Neural cell (in vitro differentiated cells): ENCODE measurements at regions not wholly inside any gene's neighbourhood (a gene's known extent, or its start where the extent isn't known, plus 50 kb on each side); places are given as distances from the start of the nearest gene placed in this dataset.

Experiments used
- H2AFZ ChIP-seq: fragments of 200-600, 300-800 bp; sonication (generic), shearing (Covaris generic); 2 replicates; pipeline ENCODE4 v1.6.0; 2014; ENCODE audit warnings: low read depth, mild to moderate bottlenecking, antibody characterized with exemption, low read length, moderate library complexity
- H3F3A ChIP-seq: fragments of 200-600 bp; shearing (Covaris generic); 2 replicates; pipeline ENCODE4 v1.6.1; 2016; ENCODE audit warnings: mild to moderate bottlenecking, moderate library complexity, mixed read lengths, antibody characterized with exemption, low read length; ENCODE audit not compliant: insufficient read depth, poor library complexity, severe bottlenecking
- H3K27ac ChIP-seq: fragments of 200-600, 300-800 bp; sonication (generic), shearing (Covaris generic); 2 replicates; pipeline ENCODE4 v1.5.1; 2014; ENCODE audit warnings: mild to moderate bottlenecking, low read length, moderate library complexity
- H3K27me3 ChIP-seq: fragments of 300-800, 200-600 bp; sonication (generic), shearing (Covaris generic); 2 replicates; pipeline ENCODE4 v1.6.0; 2014; ENCODE audit warnings: mild to moderate bottlenecking, low read depth, low read length, moderate library complexity; ENCODE audit not compliant: insufficient read depth
- H3K36me3 ChIP-seq: fragments of 300-800, 200-600 bp; sonication (generic), shearing (Covaris generic); 2 replicates; pipeline ENCODE4 v1.5.1; 2014; ENCODE audit warnings: mild to moderate bottlenecking, antibody characterized with exemption, low read length, moderate library complexity; ENCODE audit not compliant: insufficient read depth
- H3K4me2 ChIP-seq: fragments of 300-800, 200-600 bp; sonication (generic), shearing (Covaris generic); 2 replicates; pipeline ENCODE4 v1.6.0; 2014; ENCODE audit warnings: mild to moderate bottlenecking, low read length
- H3K4me3 ChIP-seq: fragments of 300-800, 200-600 bp; sonication (generic), shearing (Covaris generic); 2 replicates; pipeline ENCODE4 v1.5.1; 2014; ENCODE audit warnings: mild to moderate bottlenecking, low read length, moderate library complexity
- H3K79me2 ChIP-seq: fragments of 200-600 bp; shearing (Covaris generic); replicated peaks from 2 replicates; pipeline ENCODE4 v1.6.0; 2014; ENCODE audit warnings: mild to moderate bottlenecking, low read length, moderate library complexity; ENCODE audit not compliant: insufficient read depth
- H3K9ac ChIP-seq: fragments of 300-800, 200-600 bp; sonication (generic), shearing (Covaris generic); 2 replicates; pipeline ENCODE4 v1.6.1; 2016; ENCODE audit warnings: mild to moderate bottlenecking, low read length, mixed read lengths
- H3K9me2 ChIP-seq: fragments of 200-600 bp; shearing (Covaris generic); 2 replicates; pipeline ENCODE4 v1.6.1; 2016; ENCODE audit warnings: mild to moderate bottlenecking, low read length, mixed read lengths; ENCODE audit not compliant: insufficient read depth
- H3K9me3 ChIP-seq: fragments of 200-600, 300-800 bp; sonication (generic), shearing (Covaris generic); 2 replicates; pipeline ENCODE4 v1.6.1; 2016; ENCODE audit warnings: mild to moderate bottlenecking, mixed run types, low read length, moderate library complexity, mixed read lengths
- H4K20me1 ChIP-seq: fragments of 200-600 bp; shearing (Covaris generic); 2 replicates; pipeline ENCODE4 v1.6.1; 2016; ENCODE audit warnings: mild to moderate bottlenecking, mixed run types; ENCODE audit not compliant: insufficient read depth
- EP300 ChIP-seq: fragments of 450-650 bp; conservative IDR thresholded peaks from 2 replicates; pipeline ENCODE4 v1.6.1; 2014; ENCODE audit warnings: antibody characterized with exemption, mild to moderate bottlenecking, moderate library complexity; ENCODE audit not compliant: poor library complexity, severe bottlenecking
- EZH2 ChIP-seq: fragments of 200-600, 300-800 bp; shearing (Covaris generic), sonication (generic); IDR thresholded peaks from 2 replicates; pipeline ENCODE4 v1.6.1; 2014; ENCODE audit warnings: antibody characterized with exemption, low read length, borderline replicate concordance, mild to moderate bottlenecking; ENCODE audit not compliant: insufficient read depth, poor library complexity, severe bottlenecking
- MXI1 ChIP-seq: fragments of 450-650 bp; conservative IDR thresholded peaks from 2 replicates; pipeline ENCODE4 v1.6.1; 2014; ENCODE audit warnings: antibody characterized with exemption, mild to moderate bottlenecking; ENCODE audit not compliant: poor library complexity, severe bottlenecking
- POLR2AphosphoS5 ChIP-seq: IDR thresholded peaks from 2 replicates; pipeline ENCODE4 v1.6.1; 2012
- RAD21 ChIP-seq: fragments of 450-650 bp; conservative IDR thresholded peaks from 2 replicates; pipeline ENCODE4 v1.6.1; 2014; ENCODE audit warnings: antibody characterized with exemption, mild to moderate bottlenecking, moderate library complexity
- SMC3 ChIP-seq: fragments of 450-650 bp; conservative IDR thresholded peaks from 2 replicates; pipeline ENCODE4 v1.6.1; 2014; ENCODE audit warnings: antibody characterized with exemption, mild to moderate bottlenecking, moderate library complexity; ENCODE audit not compliant: poor library complexity
- TAF1 ChIP-seq: IDR thresholded peaks from 2 replicates; pipeline ENCODE4 v1.6.1; 2012; ENCODE audit warnings: low read depth
- TF ChIP-seq, protein P1 (sequence below): fragments of 450-650 bp; IDR thresholded peaks from 2 replicates; pipeline ENCODE4 v1.5.1; 2014; ENCODE audit warnings: antibody characterized with exemption, mild to moderate bottlenecking, moderate library complexity; ENCODE audit not compliant: poor library complexity, severe bottlenecking
- TF ChIP-seq, protein P2 (sequence below): IDR thresholded peaks from 2 replicates; pipeline ENCODE4 v1.6.1; 2012; ENCODE audit warnings: borderline replicate concordance

DNA sequence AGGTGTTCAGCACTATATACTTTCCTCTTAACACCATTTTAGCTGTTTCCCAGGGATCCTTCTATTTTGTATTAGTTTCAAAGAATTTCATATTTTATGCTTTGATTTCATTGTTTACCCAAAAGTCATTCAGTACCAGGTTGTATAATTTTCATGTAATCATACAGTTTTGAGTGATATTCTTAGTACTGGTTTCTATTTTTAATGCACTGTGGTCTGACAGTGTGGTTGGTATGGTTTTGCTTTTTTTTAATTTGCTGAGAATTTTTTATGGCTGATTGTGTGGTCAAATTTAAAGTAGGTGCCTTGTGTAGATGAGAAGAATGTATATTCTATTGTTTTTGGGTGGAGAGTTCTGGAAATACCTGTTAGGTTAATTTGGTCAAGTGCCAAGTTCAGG lies 323.4 kb upstream of the EPHA6 start:
- Histone ChIP-seq H3K9me2 (no peaks in the 10 kb centered on the region), H3K4me2 (no peak overlapping the region), H3K27me3 (no peaks in the 10 kb centered on the region), H2AFZ (no peak overlapping the region), H3F3A (no peaks in the 10 kb centered on the region), H4K20me1 (no peaks in the 10 kb centered on the region), H3K36me3 (no peaks in the 10 kb centered on the region), H3K27ac (no peak overlapping the region), H3K9me3 (no peaks in the 10 kb centered on the region), H3K9ac (no peak overlapping the region), H3K4me3 (no peak overlapping the region), H3K79me2 (no peaks in the 10 kb centered on the region)
- TF ChIP-seq, protein P1, sequence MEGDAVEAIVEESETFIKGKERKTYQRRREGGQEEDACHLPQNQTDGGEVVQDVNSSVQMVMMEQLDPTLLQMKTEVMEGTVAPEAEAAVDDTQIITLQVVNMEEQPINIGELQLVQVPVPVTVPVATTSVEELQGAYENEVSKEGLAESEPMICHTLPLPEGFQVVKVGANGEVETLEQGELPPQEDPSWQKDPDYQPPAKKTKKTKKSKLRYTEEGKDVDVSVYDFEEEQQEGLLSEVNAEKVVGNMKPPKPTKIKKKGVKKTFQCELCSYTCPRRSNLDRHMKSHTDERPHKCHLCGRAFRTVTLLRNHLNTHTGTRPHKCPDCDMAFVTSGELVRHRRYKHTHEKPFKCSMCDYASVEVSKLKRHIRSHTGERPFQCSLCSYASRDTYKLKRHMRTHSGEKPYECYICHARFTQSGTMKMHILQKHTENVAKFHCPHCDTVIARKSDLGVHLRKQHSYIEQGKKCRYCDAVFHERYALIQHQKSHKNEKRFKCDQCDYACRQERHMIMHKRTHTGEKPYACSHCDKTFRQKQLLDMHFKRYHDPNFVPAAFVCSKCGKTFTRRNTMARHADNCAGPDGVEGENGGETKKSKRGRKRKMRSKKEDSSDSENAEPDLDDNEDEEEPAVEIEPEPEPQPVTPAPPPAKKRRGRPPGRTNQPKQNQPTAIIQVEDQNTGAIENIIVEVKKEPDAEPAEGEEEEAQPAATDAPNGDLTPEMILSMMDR, result no peak
- TF ChIP-seq, protein P2, sequence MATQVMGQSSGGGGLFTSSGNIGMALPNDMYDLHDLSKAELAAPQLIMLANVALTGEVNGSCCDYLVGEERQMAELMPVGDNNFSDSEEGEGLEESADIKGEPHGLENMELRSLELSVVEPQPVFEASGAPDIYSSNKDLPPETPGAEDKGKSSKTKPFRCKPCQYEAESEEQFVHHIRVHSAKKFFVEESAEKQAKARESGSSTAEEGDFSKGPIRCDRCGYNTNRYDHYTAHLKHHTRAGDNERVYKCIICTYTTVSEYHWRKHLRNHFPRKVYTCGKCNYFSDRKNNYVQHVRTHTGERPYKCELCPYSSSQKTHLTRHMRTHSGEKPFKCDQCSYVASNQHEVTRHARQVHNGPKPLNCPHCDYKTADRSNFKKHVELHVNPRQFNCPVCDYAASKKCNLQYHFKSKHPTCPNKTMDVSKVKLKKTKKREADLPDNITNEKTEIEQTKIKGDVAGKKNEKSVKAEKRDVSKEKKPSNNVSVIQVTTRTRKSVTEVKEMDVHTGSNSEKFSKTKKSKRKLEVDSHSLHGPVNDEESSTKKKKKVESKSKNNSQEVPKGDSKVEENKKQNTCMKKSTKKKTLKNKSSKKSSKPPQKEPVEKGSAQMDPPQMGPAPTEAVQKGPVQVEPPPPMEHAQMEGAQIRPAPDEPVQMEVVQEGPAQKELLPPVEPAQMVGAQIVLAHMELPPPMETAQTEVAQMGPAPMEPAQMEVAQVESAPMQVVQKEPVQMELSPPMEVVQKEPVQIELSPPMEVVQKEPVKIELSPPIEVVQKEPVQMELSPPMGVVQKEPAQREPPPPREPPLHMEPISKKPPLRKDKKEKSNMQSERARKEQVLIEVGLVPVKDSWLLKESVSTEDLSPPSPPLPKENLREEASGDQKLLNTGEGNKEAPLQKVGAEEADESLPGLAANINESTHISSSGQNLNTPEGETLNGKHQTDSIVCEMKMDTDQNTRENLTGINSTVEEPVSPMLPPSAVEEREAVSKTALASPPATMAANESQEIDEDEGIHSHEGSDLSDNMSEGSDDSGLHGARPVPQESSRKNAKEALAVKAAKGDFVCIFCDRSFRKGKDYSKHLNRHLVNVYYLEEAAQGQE, result no peak
- TF ChIP-seq MXI1, result no peak
- TF ChIP-seq POLR2AphosphoS5, result no peak
- no peak for TF ChIP-seq SMC3
- no peak for TF ChIP-seq EP300
- no peak for TF ChIP-seq TAF1
- no peak for TF ChIP-seq EZH2
- no peak for TF ChIP-seq RAD21

DNA sequence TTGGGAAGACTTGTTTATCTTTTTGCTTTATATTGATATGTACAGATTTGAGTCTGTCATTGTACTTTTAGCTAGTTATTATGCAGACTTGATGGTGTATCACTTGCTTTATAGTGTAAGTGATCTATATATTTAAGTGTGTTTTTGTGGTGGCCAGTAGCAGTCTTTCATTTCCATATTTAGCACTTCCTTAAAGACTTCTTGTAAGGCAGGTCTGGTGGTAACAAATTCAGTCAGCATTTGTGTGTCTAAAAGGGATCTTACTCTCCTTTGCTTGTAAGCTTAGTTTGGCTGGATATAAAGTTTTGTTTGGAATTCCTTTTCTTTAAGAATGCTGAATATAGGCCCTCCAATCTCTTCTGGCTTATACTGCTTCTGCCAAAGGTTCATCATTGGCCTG lies 322.5 kb upstream of the EPHA6 start:
- Histone ChIP-seq H4K20me1 (no peaks in the 10 kb centered on the region), H3K4me2 (no peak overlapping the region), H3K9me3 (no peaks in the 10 kb centered on the region), H3K27ac (no peak overlapping the region), H3K79me2 (no peaks in the 10 kb centered on the region), H3K9me2 (no peaks in the 10 kb centered on the region), H3K27me3 (no peaks in the 10 kb centered on the region), H3F3A (no peaks in the 10 kb centered on the region), H3K36me3 (no peaks in the 10 kb centered on the region), H2AFZ (no peak overlapping the region), H3K9ac (no peak overlapping the region), H3K4me3 (no peak overlapping the region)
- TF ChIP-seq MXI1, result no peak
- TF ChIP-seq TAF1, result no peak

DNA sequence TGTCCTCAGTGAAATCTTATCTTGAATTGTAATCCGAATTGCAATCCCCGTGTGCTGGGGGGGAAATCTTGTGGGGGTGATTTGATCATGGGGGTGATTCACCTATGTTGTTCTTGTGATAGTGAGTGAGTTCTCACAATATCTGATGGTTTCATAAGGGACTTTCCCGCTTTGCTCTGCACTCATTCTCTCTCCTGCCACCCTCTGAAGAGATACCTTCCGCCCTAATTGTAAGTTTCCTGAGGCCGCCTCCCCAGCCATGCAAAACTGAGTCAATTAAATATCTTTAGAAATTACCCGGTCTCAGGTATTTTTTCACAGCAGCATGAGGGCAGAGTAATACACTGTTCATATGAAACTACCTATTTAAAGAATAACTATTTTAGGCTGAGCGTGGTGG lies 304.1 kb upstream of the EPHA6 start:
- Histone ChIP-seq H3K27ac (no peak overlapping the region), H3K79me2 (no peaks in the 10 kb centered on the region), H3K9me2 (no peaks in the 10 kb centered on the region), H3K4me3 (no peak overlapping the region), H2AFZ (no peak overlapping the region), H3K9ac (no peak overlapping the region), H4K20me1 (no peaks in the 10 kb centered on the region), H3K9me3 (no peaks in the 10 kb centered on the region), H3K4me2 (no peak overlapping the region), H3K36me3 (no peaks in the 10 kb centered on the region), H3F3A (no peaks in the 10 kb centered on the region), H3K27me3 (no peaks in the 10 kb centered on the region)
- TF ChIP-seq, protein P1, result no peak
- TF ChIP-seq EZH2 (no peak), MXI1 (no peak), RAD21 (no peak), EP300 (no peak), TAF1 (no peak), SMC3 (no peak), POLR2AphosphoS5 (no peak)
- TF ChIP-seq, protein P2, result no peak
